Lower leg skin (tissue), 3 donors: ENCODE measurements at regions not wholly inside any gene's neighbourhood (a gene's known extent, or its start where the extent isn't known, plus 50 kb on each side); places are given as distances from the start of the nearest gene placed in this dataset.

Source experiments
- POLR2A ChIP-seq, 2 donors: fragments of 450-650 bp; IDR thresholded peaks; one replicate each; pipeline ENCODE4 v1.6.1; 2016 to 2017; ENCODE audit warnings: antibody characterized with exemption in 2 of 2, mild to moderate bottlenecking in 1 of 2, moderate library complexity in 1 of 2
- TF ChIP-seq, protein P1 (sequence below), 3 donors: fragments of 450-650 bp; IDR thresholded peaks; one replicate each; pipeline ENCODE4 v1.5.1; 2016; ENCODE audit warnings: antibody characterized with exemption in 3 of 3, mild to moderate bottlenecking in 3 of 3, moderate library complexity in 2 of 3

DNA sequence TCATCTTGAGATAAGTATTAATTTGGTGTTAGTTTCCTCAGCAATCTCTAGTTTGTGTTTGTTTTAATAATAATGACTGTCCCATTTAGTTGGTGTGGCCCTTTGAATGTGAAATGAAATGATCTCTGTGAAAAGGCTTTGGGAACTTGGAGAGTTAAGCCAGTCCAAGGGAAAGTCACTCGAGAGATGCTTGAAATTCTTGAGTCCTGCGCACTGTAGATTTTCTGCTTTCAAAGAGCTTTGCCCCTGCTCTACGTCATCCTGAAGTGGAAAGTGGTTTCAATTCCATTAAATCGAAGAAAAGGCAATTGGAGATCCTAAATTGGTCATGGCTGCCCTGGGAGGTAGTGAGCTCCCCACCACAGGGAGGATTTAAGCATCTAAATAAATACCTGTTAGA, 403.8 kb downstream of the ZNF536 start:
- TF ChIP-seq, protein P1, sequence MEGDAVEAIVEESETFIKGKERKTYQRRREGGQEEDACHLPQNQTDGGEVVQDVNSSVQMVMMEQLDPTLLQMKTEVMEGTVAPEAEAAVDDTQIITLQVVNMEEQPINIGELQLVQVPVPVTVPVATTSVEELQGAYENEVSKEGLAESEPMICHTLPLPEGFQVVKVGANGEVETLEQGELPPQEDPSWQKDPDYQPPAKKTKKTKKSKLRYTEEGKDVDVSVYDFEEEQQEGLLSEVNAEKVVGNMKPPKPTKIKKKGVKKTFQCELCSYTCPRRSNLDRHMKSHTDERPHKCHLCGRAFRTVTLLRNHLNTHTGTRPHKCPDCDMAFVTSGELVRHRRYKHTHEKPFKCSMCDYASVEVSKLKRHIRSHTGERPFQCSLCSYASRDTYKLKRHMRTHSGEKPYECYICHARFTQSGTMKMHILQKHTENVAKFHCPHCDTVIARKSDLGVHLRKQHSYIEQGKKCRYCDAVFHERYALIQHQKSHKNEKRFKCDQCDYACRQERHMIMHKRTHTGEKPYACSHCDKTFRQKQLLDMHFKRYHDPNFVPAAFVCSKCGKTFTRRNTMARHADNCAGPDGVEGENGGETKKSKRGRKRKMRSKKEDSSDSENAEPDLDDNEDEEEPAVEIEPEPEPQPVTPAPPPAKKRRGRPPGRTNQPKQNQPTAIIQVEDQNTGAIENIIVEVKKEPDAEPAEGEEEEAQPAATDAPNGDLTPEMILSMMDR (IDR thresholded peaks at IDR 0.05), result no peak
- no peak for TF ChIP-seq POLR2A (IDR thresholded peaks at IDR 0.05)
